ENCODE measurements at regions not wholly inside any gene's neighbourhood (a gene's known extent, or its start where the extent isn't known, plus 50 kb on each side); places are given as distances from the start of the nearest gene placed in this dataset.

- Histone ChIP-seq H4K8ac (ENCODE audit: low read depth in 2 of 2, low read length in 2 of 2) (no peak overlapping the region), H3K23ac (ENCODE audit: low read depth, low read length) (no peak overlapping the region), H3K56ac (ENCODE audit: extremely low read depth, insufficient read depth, low read length) (no peak overlapping the region), H3K4ac (ENCODE audit: low read depth, low read length) (no peak overlapping the region), H3K4me2 (ENCODE audit: low read depth, low read length) (no peak overlapping the region), H4K20me1 (ENCODE audit: insufficient read depth, low read length) (no peaks in the 10 kb centered on the region), H2AK5ac (ENCODE audit: low read depth, low read length) (no peak overlapping the region), H3K14ac (replicated peaks; ENCODE audit: low read depth, low read length) (no peak overlapping the region), H3K4me1 (ENCODE audit: control insufficient read depth, insufficient read depth, low read length) (no peaks in the 10 kb centered on the region), H3K27ac (ENCODE audit: insufficient read depth, low read length) (no peak overlapping the region), H2AK9ac (replicated peaks; ENCODE audit: low read depth, low read length, poor library complexity) (no peak overlapping the region), H2BK15ac (ENCODE audit: low read depth, low read length) (no peak overlapping the region), H3K27me3 (ENCODE audit: control insufficient read depth, insufficient read depth, low read length) (no peaks in the 10 kb centered on the region), H4K5ac (ENCODE audit: low read depth, low read length) (no peak overlapping the region), H2BK20ac (ENCODE audit: low read depth, low read length) (no peak overlapping the region), H3K9me1 (ENCODE audit: insufficient read depth, low read length) (no peaks in the 10 kb centered on the region), H3K9me3 (ENCODE audit: control insufficient read depth, insufficient read depth, low read length) (no peaks in the 10 kb centered on the region), H2BK5ac (ENCODE audit: low read depth, low read length, poor library complexity, severe bottlenecking) (no peak overlapping the region), H4K91ac (ENCODE audit: insufficient read depth, low read depth, low read length) (no peak overlapping the region), H2AFZ (replicated peaks; ENCODE audit: low read length, poor library complexity) (no peak overlapping the region), H2BK120ac (ENCODE audit: low read depth, low read length) (no peak overlapping the region), H3K4me3 (ENCODE audit: insufficient read depth, low read depth, low read length) (no peak overlapping the region), H3K18ac (ENCODE audit: low read depth, low read length) (no peak overlapping the region), H3K9ac (ENCODE audit: low read depth, low read length) (no peak overlapping the region), H3K79me1 (ENCODE audit: low read depth in 1 of 2, low read length in 2 of 2) (no peaks in the 10 kb centered on the region), H3K36me3 (ENCODE audit: control insufficient read depth, insufficient read depth, low read length) (no peaks in the 10 kb centered on the region)
- no TSS peak for BruUV-seq (replicated peaks)
- WGBS, 2 experiments (ENCODE audit: extremely low coverage in 2 of 2, insufficient read length in 1 of 2): no CpG with 5 or more reads among the region's 3 CpGs
- intact Hi-C loops (cut with micrococcal nuclease): no loop called here
- no peak for DNase-seq
- no peak for ATAC-seq (ENCODE audit: low read depth)
- dilution Hi-C loops (cut with HindIII; ENCODE audit: low sequenced_read_pairs, unreplicated experiment): no loop called here
- POLR2A ChIA-PET (ENCODE audit: unreplicated experiment): no interaction called here
- in situ Hi-C loops (cut with MboI; ENCODE audit: low sequenced_read_pairs): no loop called here
- TF ChIP-seq CHD1 (IDR thresholded peaks at IDR 0.05; ENCODE audit: low read depth, low read length) (no peak), RFX5 (IDR thresholded peaks at IDR 0.05; ENCODE audit: low read depth, low read length) (no peak), CTCF (conservative IDR thresholded peaks at IDR 0.05; ENCODE audit: low read depth, low read length) (no peak), RCOR1 (IDR thresholded peaks at IDR 0.05; ENCODE audit: insufficient replicate concordance, low read length) (no peak), CEBPB (IDR thresholded peaks at IDR 0.05; ENCODE audit: low read depth, low read length) (no peak), POLR2A (IDR thresholded peaks at IDR 0.05; ENCODE audit: low read depth, low read length) (no peak), USF2 (IDR thresholded peaks at IDR 0.05; ENCODE audit: low read depth, low read length) (no peak), BHLHE40 (IDR thresholded peaks at IDR 0.05; ENCODE audit: low read depth, low read length) (no peak), FOS (IDR thresholded peaks at IDR 0.05; ENCODE audit: low read depth, low read length) (no peak), NFE2L2 (IDR thresholded peaks at IDR 0.05; ENCODE audit: low read depth, low read length) (no peak), SMC3 (IDR thresholded peaks at IDR 0.05; ENCODE audit: low read depth, low read length) (no peak), RAD21 (IDR thresholded peaks at IDR 0.05; ENCODE audit: low read length) (no peak), MXI1 (IDR thresholded peaks at IDR 0.05; ENCODE audit: borderline replicate concordance, low read depth, low read length) (no peak), ELK1 (IDR thresholded peaks at IDR 0.05; ENCODE audit: borderline replicate concordance, low read depth, low read length) (no peak), MAFK (IDR thresholded peaks at IDR 0.05; ENCODE audit: low read depth, low read length) (no peak), MAZ (IDR thresholded peaks at IDR 0.05; ENCODE audit: borderline replicate concordance, low read depth, low read length) (no peak)
- CTCF ChIA-PET: no interaction called here
Observed at GRCh38 chrX:87425618-87426017, 92.0 kb upstream of the KLHL4 start.

Measured in IMR-90 (cell line).